K562 (cell line): ENCODE measurements at regions not wholly inside any gene's neighbourhood (a gene's known extent, or its start where the extent isn't known, plus 50 kb on each side); places are given as distances from the start of the nearest gene placed in this dataset.

ENCODE experiments used
- HINFP ChIP-seq: fragments of 450-650 bp; conservative IDR thresholded peaks from 2 replicates; pipeline ENCODE4 v1.6.1; 2016; ENCODE audit warnings: missing genetic modification characterization, low read depth, mild to moderate bottlenecking, control low read depth, missing compliant biosample characterization
- IRF2 ChIP-seq: sonication (generic); formaldehyde crosslinking; IDR thresholded peaks from 2 replicates; pipeline ENCODE4 v1.8.1; 2022; ENCODE audit warnings: mild to moderate bottlenecking, missing genetic modification reagents
- KDM5B ChIP-seq: fragments of 200-600 bp; sonication (generic); IDR thresholded peaks from 2 replicates; pipeline ENCODE4 v1.6.1; 2012; ENCODE audit warnings: low read depth, mild to moderate bottlenecking, moderate library complexity, low read length, control low read depth, inconsistent platforms; ENCODE audit not compliant: insufficient replicate concordance
- NR3C1 ChIP-seq: sonication (generic); formaldehyde crosslinking; IDR thresholded peaks from 2 replicates; pipeline ENCODE4 v1.8.1; 2022; ENCODE audit warnings: missing genetic modification reagents
- ZNF707 ChIP-seq: fragments of 250-450 bp; sonication (Bioruptor Pico); conservative IDR thresholded peaks from 2 replicates; pipeline ENCODE4 v1.8.0; 2022; ENCODE audit warnings: inconsistent platforms, mild to moderate bottlenecking, moderate library complexity
- ZNF79 ChIP-seq: fragments of 250-450 bp; sonication (Bioruptor Pico); IDR thresholded peaks from 2 replicates; pipeline ENCODE4 v1.4.0; 2020; ENCODE audit warnings: low read depth, mild to moderate bottlenecking, moderate library complexity
- TF ChIP-seq, protein P1 (sequence below): fragments of 200-800 bp; sonication (Bioruptor generic); IDR thresholded peaks from 2 replicates; pipeline ENCODE4 v1.6.1; 2016; ENCODE audit warnings: missing genetic modification characterization, missing compliant biosample characterization

DNA sequence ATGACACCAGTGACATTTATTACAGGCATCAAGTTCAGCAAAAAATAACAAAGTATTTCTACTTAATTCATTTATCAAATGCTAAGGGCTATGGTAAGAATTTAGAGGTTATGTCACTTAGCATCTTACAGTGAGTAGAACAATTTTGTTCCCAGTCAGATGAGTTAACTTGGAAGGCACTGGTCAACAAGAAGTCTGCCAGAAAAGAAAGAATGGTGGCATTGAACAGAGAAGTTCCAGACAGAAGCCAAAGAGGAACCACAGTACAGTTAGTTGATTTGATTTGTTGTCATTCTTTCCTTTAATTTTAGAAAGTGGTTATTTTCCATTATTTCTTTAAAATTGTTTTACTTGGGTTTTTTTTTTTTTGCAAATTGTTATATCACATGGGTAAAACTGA is 232.2 kb upstream of the PKN2 start (continued):
- TF ChIP-seq, protein P1, sequence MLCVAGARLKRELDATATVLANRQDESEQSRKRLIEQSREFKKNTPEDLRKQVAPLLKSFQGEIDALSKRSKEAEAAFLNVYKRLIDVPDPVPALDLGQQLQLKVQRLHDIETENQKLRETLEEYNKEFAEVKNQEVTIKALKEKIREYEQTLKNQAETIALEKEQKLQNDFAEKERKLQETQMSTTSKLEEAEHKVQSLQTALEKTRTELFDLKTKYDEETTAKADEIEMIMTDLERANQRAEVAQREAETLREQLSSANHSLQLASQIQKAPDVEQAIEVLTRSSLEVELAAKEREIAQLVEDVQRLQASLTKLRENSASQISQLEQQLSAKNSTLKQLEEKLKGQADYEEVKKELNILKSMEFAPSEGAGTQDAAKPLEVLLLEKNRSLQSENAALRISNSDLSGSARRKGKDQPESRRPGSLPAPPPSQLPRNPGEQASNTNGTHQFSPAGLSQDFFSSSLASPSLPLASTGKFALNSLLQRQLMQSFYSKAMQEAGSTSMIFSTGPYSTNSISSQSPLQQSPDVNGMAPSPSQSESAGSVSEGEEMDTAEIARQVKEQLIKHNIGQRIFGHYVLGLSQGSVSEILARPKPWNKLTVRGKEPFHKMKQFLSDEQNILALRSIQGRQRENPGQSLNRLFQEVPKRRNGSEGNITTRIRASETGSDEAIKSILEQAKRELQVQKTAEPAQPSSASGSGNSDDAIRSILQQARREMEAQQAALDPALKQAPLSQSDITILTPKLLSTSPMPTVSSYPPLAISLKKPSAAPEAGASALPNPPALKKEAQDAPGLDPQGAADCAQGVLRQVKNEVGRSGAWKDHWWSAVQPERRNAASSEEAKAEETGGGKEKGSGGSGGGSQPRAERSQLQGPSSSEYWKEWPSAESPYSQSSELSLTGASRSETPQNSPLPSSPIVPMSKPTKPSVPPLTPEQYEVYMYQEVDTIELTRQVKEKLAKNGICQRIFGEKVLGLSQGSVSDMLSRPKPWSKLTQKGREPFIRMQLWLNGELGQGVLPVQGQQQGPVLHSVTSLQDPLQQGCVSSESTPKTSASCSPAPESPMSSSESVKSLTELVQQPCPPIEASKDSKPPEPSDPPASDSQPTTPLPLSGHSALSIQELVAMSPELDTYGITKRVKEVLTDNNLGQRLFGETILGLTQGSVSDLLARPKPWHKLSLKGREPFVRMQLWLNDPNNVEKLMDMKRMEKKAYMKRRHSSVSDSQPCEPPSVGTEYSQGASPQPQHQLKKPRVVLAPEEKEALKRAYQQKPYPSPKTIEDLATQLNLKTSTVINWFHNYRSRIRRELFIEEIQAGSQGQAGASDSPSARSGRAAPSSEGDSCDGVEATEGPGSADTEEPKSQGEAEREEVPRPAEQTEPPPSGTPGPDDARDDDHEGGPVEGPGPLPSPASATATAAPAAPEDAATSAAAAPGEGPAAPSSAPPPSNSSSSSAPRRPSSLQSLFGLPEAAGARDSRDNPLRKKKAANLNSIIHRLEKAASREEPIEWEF (CRISPR knock-in tag) = no peak
- TF ChIP-seq ZNF79 (CRISPR knock-in tag) = no peak
- no peak for TF ChIP-seq KDM5B
- no peak for TF ChIP-seq ZNF707 (CRISPR knock-in tag)
- no peak for TF ChIP-seq IRF2
- TF ChIP-seq HINFP (tag) = no peak
- TF ChIP-seq NR3C1 (CRISPR knock-in tag) = no peak
